Suprapubic skin (tissue), 3 donors: ENCODE measurements at regions not wholly inside any gene's neighbourhood (a gene's known extent, or its start where the extent isn't known, plus 50 kb on each side); places are given as distances from the start of the nearest gene placed in this dataset.

ENCODE experiments used
- CTCF ChIP-seq, 2 donors: fragments of 200-600 bp in 1 of 2; fragments of 450-650 bp in 1 of 2; sonication (generic) in 1 of 2; IDR thresholded peaks; one replicate each; pipeline ENCODE4 v1.5.1; 2016 to 2019; ENCODE audit warnings: antibody characterized with exemption in 2 of 2, mild to moderate bottlenecking in 1 of 2, moderate library complexity in 1 of 2
- POLR2A ChIP-seq, 2 donors: fragments of 450-650 bp; IDR thresholded peaks; one replicate each; pipeline ENCODE4 v1.6.1; 2017; ENCODE audit warnings: antibody characterized with exemption in 2 of 2, mild to moderate bottlenecking in 2 of 2, moderate library complexity in 2 of 2

DNA sequence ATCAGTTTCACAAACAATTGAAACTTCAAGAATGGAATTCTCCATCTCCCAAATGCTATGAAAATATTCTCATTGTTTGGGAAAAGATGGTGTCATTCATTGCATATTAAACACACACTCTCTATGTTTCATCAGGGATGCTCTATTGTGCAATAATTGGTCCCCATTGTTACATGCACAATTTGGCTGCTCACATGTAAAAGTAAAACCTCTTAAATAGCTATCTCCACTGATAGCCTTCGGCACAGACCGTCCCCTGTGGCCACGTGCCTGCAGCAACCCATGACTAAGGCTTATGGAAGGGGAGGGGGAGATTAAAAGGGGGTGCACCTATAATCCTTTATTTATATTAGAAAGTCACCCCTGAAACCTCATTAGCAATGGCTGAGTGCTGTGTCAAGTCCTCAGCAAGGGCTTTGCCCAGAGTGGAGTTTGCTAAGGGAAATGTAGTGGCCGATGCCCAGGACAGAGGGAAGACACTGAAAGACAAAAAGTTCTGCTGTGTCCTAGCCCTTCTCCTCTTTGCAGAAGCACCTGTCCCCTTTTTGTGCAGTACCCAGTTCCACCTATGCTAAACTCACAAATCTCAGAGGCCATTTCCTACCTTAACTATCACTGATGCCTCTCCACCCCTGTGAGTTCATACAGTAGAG is 309.6 kb upstream of the ESRRG start:
- TF ChIP-seq CTCF (IDR thresholded peaks at IDR 0.05) (no peak), POLR2A (IDR thresholded peaks at IDR 0.05) (no peak)
